Ovary (tissue), 3 donors: ENCODE measurements at regions not wholly inside any gene's neighbourhood (a gene's known extent, or its start where the extent isn't known, plus 50 kb on each side); places are given as distances from the start of the nearest gene placed in this dataset.

Source experiments
- CTCF ChIP-seq, 3 donors: fragments of 450-650 bp in 2 of 3; fragments of 200-600 bp in 1 of 3; IDR thresholded peaks; one replicate each; pipeline versions ENCODE4 v1.5.1 to v1.8.0; 2016 to 2022; ENCODE audit warnings: antibody characterized with exemption in 3 of 3, mild to moderate bottlenecking in 1 of 3
- POLR2A ChIP-seq: fragments of 450-650 bp; IDR thresholded peaks from one replicate; pipeline ENCODE4 v1.6.1; 2017; ENCODE audit warnings: antibody characterized with exemption, mild to moderate bottlenecking, moderate library complexity
- donor health status: DM: no; HTN: no; CAD: no.

GRCh38 chr21:22224261-22224660, 1226.1 kb downstream of the NCAM2 start:
- no peak for TF ChIP-seq POLR2A
- no peak for TF ChIP-seq CTCF (IDR thresholded peaks at IDR 0.05)
